CD4-positive, alpha-beta T cell treated with Interleukin-6 at 100 ng/mL for 8 hours (primary cell): ENCODE measurements at regions not wholly inside any gene's neighbourhood (a gene's known extent, or its start where the extent isn't known, plus 50 kb on each side); places are given as distances from the start of the nearest gene placed in this dataset.
A peak's percentile ranks its signal among the peaks of the same experiment; 100 is the strongest.
"Not testable (repeated sequence)": the region's sequence is repeated elsewhere in the genome, so short reads cannot be mapped to it uniquely, and the experiment has no call there.

Source experiments
- DNase-seq: peaks from one replicate; pipeline ENCODE4 v3.0.0-alpha.2; 2020; ENCODE audit warnings: mixed read lengths, low spot score

DNA sequence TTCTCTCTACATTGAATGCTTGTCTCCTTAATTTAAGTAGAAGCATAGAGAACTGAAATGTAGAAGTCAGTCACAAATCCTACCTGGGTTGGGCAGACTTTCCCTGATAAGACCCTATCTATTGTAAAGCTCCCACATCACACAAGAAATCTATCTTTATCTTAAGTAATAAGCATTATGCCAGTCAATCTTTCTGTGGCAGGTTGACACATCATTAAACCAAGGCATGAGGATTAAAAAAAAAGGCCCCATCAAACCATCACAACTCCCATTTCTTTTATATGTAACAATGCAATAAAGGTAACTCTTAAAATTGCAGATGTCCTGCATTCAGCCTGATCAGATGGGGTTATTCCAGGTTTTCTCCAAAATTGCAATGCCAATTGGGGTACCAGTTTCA lies 311.8 kb downstream of the TOX3 start:
- no peak for DNase-seq

- DNase-seq: no peak
These were observed 312.3 kb downstream of the TOX3 start for GRCh38 chr16:52234626-52235025.

GRCh38 chr16:52229471-52229870 lies 317.5 kb downstream of the TOX3 start:
- DNase-seq: no peak

DNA sequence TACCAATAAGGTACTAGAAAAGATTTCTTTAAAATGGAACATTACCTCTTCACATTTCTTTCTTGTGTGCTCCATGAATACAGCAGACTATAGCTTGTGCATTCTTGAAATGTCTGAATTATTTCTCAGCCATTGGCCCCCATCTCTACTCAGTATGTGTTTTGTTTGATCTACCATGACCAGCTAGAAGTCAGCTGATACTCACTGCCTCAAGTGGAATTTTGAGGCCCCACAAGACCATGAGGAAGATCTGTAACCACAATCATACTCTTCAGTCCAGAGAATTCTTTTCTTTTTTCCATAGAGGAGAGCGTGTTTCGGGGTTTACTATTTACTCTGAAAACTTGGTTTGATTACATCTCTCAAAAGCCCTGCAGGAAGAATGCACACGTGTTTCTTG lies 319.1 kb downstream of the TOX3 start:
- DNase-seq: no peak

DNA sequence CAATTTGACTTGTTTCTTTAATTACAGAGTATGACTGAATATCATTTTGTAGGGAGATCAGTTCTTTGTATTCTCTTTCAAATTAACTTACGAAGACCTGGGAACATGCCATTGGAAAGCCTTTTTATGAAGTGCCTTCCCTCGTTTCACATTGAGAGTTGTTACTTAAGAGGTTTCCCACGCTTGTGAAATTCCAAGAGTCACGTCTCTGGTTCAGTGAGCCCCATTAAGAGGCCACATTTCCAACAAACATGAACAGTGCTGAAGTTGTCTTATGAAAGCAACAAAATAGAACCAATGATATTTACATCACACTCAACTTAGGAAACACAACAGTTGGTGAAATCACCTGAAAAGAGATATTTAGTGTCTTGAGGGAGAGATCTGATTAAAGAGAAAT lies 334.1 kb downstream of the TOX3 start:
- no peak for DNase-seq

GRCh38 chr16:52209227-52209626 lies 337.7 kb downstream of the TOX3 start:
- no peak for DNase-seq

GRCh38 chr16:52203096-52203495 lies 343.8 kb downstream of the TOX3 start:
- DNase-seq: no peak

DNA sequence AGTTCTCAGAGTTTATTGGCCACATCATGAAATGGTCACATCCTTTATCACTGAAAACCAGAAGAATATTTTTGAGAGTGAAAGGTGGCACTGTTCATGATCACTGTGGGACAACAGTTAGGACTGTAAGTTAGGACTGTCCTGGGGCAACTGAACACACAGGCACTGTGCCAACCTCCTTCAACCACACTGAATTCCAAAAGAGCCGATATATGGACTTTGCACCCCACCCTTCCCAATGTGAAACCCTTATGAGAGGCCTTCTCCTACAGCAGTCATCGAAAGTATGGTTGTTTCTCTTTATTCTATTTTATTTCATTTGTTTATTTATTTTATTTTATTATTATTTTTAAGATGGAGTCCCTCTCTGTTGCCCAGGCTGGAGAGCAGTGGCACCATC lies 353.5 kb downstream of the TOX3 start:
- DNase-seq: no peak

DNA sequence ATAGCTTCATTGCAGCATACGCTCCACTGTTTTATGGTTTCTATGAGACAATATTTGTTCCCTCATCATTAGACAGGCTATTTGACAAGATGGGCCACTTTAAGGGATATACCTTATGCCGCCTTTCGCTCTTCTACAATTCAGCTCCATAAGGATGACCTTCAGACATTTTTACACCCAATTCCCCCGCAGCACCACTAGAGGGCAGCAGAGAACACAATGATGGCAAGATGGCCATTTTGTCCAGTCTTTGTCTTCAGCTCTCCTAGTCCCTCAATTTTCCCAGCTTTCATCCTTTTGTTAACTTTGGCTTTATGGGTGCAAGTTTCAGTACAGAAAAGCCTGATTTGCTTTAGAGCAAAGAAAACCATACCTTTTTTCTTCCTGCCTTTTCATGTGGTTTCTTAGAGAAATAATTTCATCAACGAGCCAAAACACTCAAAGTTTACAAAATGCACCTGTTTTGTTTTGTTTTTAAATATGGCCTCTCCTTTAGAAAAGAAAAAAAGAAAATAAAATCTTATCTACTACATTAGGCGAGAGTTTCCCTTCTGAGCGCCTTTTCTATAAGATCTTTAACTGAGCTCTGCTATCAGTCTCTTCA lies 355.3 kb downstream of the TOX3 start:
- DNase-seq: peak; percentile 24

GRCh38 chr16:52184336-52184735 lies 362.6 kb downstream of the TOX3 start:
- no peak for DNase-seq

- no peak for DNase-seq
These were observed 364.1 kb downstream of the TOX3 start for GRCh38 chr16:52182840-52183239.

DNA sequence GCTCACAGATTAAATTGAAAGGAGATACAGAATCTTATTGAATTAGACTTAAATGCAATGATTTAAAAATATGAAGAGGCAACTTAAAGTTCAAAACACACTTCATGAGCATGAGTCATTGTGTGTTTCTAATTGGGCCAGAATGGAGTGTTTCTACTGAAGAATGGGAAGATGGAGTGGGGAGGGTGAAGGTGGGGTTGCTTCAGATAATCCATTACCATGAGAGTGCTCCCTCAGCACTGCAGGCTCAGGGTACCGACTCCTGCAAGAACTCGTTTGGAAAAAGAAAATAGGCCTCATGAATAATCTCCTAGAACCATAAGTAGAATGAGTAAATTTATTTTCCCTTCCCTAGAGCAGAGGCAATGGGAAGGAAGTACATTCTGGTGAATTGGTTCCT lies 372.8 kb downstream of the TOX3 start:
- DNase-seq: no peak

DNA sequence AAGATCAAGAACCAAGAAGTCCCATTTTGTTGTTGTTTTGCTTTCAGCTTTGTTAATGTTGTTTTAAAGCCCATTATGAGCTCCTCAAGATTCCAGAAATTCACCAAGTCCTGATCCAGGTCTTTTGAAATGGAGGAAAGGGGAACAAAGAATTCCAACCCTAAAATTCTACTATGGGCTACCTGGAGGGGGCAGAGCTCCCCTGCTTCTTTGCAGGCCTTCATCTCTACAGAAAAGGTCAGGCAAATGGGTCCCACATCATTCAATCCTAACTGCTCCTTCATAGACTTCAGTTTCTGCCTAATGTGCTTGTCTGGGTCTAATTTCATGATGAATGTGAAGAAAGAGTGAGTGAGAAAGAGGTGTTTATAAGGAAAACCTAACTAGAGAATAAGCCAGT lies 375.5 kb downstream of the TOX3 start:
- DNase-seq: no peak

DNA sequence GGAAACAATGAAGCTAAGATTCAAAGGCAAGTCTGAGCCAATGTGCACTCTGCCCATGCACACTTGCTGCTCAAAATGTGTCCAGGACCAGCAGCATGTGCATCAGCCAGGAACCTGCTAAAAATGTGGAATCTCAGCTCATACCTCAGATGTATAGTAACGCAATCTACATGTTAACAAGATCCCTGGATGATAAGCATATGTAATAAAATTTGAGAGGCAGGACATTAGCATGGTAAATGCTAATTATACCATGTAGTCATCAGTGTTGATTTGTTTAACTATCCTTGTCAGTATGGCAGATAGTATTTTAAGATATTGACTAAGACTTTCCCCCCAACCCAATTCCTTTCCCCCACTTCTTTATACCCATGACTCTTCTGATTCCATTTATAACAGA lies 379.6 kb downstream of the TOX3 start:
- DNase-seq: no peak

DNA sequence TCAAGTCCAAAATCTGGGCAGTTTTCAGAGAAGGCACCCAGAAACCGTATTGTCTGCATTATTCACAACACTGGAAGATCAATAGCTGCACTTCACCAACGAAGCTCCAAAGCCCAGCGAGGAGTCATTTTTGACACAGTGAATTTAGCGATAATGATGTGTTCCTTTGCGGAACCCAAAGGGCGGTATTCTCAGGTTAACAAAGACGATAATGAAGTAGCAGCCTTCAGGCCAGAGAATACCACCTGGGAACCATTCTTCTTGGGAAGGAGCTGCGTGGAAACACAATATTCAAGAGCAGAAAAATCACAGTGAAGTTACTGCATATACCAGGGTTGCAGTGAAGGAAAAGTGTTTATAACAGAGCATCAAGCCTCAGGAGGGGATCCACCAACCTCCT lies 381.0 kb downstream of the TOX3 start:
- DNase-seq: no peak

GRCh38 chr16:52149003-52149402 lies 397.9 kb downstream of the TOX3 start:
- DNase-seq: no peak

DNA sequence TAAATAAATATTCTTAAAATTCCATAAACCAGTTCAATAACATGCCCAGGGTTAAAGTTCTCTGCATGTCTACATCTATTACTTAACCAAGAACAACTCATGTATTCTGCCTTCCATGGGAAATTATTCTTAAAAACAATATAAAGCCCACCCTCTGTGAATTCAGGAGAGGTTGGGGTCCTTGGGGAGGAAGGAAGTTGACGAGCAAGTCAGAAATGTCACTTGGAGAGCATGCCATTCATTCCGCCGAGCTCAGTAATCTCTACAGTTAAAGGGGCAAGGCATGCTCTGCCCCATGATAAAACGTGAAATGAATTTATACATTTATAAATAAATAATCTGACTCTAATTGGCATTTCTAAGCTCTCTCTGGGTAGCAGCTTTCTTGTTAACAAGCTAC lies 405.1 kb downstream of the TOX3 start:
- DNase-seq: no peak

GRCh38 chr16:52128361-52128760 lies 418.6 kb downstream of the TOX3 start:
- no peak for DNase-seq

GRCh38 chr16:52123842-52124241 lies 423.1 kb downstream of the TOX3 start:
- no peak for DNase-seq

DNA sequence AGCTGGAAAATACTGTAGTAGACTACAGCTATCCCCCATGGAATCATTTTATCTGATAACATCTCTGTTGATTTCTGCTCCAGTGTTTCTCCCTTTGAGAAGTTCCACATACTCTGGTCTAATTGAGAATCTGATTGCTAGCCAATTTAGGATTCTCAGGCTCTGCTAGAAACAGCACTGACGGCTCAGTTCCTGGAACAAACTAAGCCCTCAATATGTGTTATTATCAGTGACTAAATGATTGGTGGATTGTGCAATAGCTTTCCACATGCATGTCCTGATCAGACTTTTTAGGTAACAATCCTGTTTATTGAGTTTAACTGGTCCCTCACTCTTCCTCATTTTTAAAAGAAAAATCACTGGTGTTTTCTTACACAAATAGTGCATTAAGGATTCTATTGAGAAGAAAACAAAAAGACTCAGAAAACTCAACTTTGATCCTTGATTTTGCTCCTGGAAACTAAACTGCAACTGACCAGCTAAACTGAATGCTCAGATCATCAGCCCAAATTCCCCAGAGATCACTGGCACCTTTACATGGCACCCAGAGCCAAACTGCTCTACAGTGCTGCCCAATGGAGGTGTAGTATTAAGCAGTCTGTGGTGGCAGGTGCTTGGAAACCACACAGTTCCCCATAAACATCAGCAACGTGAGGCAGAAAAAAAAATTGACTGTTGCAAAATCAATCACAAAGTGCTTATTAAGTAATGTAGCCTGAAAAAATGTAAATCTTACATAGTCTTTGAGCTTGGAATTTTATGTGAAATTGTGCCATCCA lies 423.7 kb downstream of the TOX3 start:
- no peak for DNase-seq

GRCh38 chr16:52117171-52117570 lies 429.8 kb downstream of the TOX3 start:
- DNase-seq: no peak

GRCh38 chr16:52114379-52114778 lies 432.6 kb downstream of the TOX3 start:
- no peak for DNase-seq

DNA sequence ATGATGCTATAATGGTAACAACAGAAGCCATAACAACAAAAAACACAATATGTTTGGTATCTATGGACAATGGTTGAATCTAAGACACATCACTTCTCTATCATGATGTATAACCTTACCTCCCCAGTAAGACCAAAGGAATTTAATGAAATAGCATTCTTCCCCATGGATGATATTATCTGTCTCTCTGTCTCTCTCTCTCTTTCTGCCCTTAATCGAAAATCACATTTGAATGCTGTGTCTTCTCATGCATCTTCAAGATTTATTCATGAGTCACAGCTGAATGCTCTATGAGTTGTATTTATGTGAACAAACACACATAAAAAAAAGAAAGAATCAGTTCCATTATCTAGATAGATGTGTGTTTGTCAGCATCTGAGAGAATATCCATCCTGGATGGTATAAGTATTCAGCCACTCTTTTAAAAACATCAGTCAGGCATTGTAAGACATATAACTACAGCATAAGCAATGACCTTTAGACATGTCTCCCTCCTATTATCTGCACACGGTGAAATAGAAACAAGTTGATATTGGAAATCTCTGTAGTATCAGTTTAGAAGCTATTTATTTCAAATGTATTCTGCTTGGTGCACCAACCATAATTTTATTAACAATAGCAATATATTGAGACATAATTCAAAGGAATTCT lies 433.3 kb downstream of the TOX3 start:
- DNase-seq: no peak

GRCh38 chr16:52104993-52105392 lies 441.9 kb downstream of the TOX3 start:
- DNase-seq: not testable (repeated sequence)
